ENCODE measurements at regions not wholly inside any gene's neighbourhood (a gene's known extent, or its start where the extent isn't known, plus 50 kb on each side); places are given as distances from the start of the nearest gene placed in this dataset.
"Not testable (repeated sequence)": the region's sequence is repeated elsewhere in the genome, so short reads cannot be mapped to it uniquely, and the experiment has no call there.

- DNase-seq (ENCODE audit: low read depth in 2 of 2) = no peak
Observed at GRCh38 chr10:34957531-34957930, 132.6 kb downstream of the CUL2 start.

GRCh38 chr10:34956756-34957155 lies 133.4 kb downstream of the CUL2 start:
- DNase-seq (ENCODE audit: low read depth in 2 of 2) = no peak

- DNase-seq (ENCODE audit: low read depth in 2 of 2) = no peak
Observed at GRCh38 chr10:34955391-34955790, 134.8 kb downstream of the CUL2 start.

- DNase-seq (ENCODE audit: low read depth in 2 of 2) = no peak
Observed at GRCh38 chr10:34954142-34954541, 136.0 kb downstream of the CUL2 start.

GRCh38 chr10:34951263-34951887 lies 136.3 kb upstream of the PARD3 start:
- DNase-seq (ENCODE audit: low read depth in 2 of 2) = peak; percentile 18 to 30

- not testable (repeated sequence) for DNase-seq (ENCODE audit: low read depth in 2 of 2)
Observed at GRCh38 chr10:34945951-34946522, 130.9 kb upstream of the PARD3 start.

GRCh38 chr10:34941471-34942357 lies 126.6 kb upstream of the PARD3 start:
- DNase-seq (ENCODE audit: low read depth in 2 of 2) = no peak

- DNase-seq (ENCODE audit: low read depth in 2 of 2) = no peak
Observed at GRCh38 chr10:34940436-34940835, 125.3 kb upstream of the PARD3 start.

- DNase-seq (ENCODE audit: low read depth in 2 of 2) = no peak
Observed at GRCh38 chr10:34938399-34938670, 123.2 kb upstream of the PARD3 start.

GRCh38 chr10:34937643-34938398 lies 122.7 kb upstream of the PARD3 start:
- DNase-seq (ENCODE audit: low read depth in 2 of 2) = not testable (repeated sequence)

- no peak for DNase-seq (ENCODE audit: low read depth in 2 of 2)
Observed at GRCh38 chr10:34936061-34936460, 121.0 kb upstream of the PARD3 start.

- DNase-seq (ENCODE audit: low read depth in 2 of 2) = no peak
Observed at GRCh38 chr10:34933676-34934075, 118.6 kb upstream of the PARD3 start.

- no peak for DNase-seq (ENCODE audit: low read depth in 2 of 2)
Observed at GRCh38 chr10:34932235-34932634, 117.1 kb upstream of the PARD3 start.

- no peak for DNase-seq (ENCODE audit: low read depth in 2 of 2)
Observed at GRCh38 chr10:34931216-34931615, 116.1 kb upstream of the PARD3 start.

- DNase-seq (ENCODE audit: low read depth in 2 of 2) = no peak
Observed at GRCh38 chr10:34922138-34922537, 107.0 kb upstream of the PARD3 start.

GRCh38 chr10:34920578-34920977 lies 105.5 kb upstream of the PARD3 start:
- DNase-seq (ENCODE audit: low read depth in 2 of 2) = no peak

- no peak for DNase-seq (ENCODE audit: low read depth in 2 of 2)
Observed at GRCh38 chr10:34918776-34919315, 103.8 kb upstream of the PARD3 start.

- no peak for DNase-seq (ENCODE audit: low read depth in 2 of 2)
Observed at GRCh38 chr10:34918060-34918775, 103.1 kb upstream of the PARD3 start.

- DNase-seq (ENCODE audit: low read depth in 2 of 2) = no peak
Observed at GRCh38 chr10:34916314-34916713, 101.2 kb upstream of the PARD3 start.

- DNase-seq (ENCODE audit: low read depth in 2 of 2) = no peak
Observed at GRCh38 chr10:34912771-34913170, 97.7 kb upstream of the PARD3 start.

- no peak for DNase-seq (ENCODE audit: low read depth in 2 of 2)
Observed at GRCh38 chr10:34911661-34912205, 96.6 kb upstream of the PARD3 start.

Measured in stimulated activated CD4-positive, alpha-beta T cell treated with anti-CD3 and anti-CD28 coated beads, Interleukin-4, amount 100 ng/mL, for 48 hours (primary cell).